DMS79 (cell line): ENCODE measurements at regions not wholly inside any gene's neighbourhood (a gene's known extent, or its start where the extent isn't known, plus 50 kb on each side); places are given as distances from the start of the nearest gene placed in this dataset.

Source experiments
- DNase-seq: peaks from one replicate; lab custom pipeline; 2025; lab: John Stamatoyannopoulos, UW

DNA sequence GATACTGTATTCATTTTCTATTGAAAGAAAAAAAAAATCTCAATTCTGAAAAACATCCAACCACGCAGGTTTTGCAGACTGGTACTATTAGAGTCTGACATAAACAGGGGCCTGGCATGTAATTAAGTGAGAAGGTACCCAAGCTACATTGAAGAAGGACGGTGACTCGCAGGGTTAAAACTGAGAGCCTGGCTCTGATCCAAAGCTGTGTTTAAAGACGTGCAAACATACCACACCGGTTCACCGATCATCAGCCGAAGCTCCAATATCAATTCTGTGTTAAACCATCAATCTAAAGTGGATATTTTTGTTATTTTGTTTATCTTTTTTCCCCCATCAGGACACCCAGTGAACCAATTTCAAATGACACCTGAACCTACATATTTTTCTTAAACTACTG, 108.1 kb upstream of the DIO3 start:
- DNase-seq: no peak

DNA sequence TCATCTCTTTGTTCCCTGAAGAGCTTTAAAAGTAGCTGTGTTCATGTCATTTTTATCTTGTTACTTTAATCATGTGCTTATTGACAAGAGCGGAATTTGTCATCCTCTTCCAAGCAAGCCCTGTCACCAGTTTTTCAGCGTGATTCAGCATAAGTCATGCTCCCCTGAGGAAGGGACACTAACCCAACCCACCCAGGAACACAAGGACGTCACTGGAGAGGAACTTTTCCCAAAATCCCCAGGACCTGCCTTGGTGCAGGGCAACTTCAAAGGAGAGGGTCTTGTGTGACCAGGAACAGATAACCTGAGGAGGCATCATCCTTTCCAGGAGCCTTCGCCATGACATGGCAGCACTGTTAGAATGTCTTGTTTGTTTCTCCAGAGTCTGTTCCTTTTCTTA, 107.1 kb upstream of the DIO3 start:
- DNase-seq: no peak

DNA sequence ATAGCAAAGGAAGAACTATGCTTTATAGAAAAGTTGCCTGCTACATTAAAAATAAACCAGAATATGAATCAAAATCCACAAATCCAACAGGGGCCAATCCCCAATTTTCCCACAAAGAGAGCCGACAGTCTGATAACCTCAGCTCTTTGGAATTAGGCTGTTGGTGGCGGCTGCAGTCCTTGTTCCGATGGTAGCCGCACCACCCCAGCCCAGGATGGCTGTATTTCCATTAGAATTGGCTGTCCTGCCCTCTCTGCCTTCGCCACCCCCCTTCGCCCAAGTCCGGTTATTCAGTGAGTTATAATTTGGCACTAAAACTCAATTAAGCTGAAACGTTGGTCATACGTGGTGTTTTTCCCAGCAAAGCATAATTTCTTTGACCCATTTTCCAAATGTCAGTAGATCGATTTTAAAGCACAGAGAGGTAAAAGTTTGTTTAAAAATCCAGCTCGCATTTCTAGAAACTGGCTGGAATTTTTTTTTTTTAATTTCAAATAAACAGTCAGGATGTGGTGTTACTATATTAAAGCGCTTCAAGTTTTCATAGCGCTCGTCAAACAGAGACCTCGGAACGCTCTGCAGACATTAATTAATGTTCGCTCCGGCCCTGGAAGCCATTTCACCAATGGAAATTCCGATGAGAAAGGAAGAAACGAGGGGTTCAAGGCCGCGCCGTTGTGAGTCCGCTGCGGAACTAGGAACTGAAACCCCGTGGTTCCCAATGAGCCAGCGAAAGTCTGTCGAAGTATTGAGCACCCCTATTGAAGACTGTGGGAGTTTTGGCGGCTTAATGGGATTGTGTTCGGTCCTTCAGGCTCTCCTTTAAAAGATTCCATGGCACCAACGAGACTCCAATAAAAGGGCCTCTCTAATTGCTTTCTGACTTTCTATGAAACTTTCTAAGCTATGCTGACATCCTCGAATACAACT, 104.8 kb upstream of the DIO3 start:
- DNase-seq: no peak

DNA sequence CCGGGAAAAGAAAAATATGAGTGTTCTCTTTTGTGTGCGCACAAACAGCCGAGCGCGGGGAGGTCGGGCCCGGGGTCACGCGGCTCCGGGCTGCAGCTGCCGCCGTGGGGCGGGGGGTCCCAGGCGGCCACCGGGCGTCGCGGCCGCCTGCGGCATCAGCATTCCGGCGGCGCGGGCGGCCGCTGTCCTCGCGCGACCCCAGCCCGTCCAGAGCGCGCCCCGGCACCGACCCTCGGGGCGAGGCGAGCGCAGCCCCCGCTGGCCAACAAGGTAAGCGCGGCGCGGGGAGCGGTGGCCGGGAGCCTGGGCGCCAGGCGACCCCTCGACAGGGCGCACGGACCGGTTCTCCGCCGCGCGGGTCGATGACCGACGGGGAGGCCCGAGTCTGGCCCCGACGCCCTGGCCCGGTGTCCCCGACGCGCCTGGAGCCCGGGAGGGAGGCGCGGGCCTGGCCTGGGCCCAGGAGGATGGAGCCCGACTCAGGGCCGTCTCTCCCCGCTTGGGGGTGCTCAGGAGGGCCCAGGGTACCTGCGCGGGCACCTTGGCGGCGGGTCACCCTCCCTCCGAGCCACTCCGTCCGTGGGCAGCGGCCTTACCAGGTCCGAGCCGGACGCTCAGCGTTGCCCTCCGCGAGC, 103.9 kb upstream of the DIO3 start:
- DNase-seq: no peak

DNA sequence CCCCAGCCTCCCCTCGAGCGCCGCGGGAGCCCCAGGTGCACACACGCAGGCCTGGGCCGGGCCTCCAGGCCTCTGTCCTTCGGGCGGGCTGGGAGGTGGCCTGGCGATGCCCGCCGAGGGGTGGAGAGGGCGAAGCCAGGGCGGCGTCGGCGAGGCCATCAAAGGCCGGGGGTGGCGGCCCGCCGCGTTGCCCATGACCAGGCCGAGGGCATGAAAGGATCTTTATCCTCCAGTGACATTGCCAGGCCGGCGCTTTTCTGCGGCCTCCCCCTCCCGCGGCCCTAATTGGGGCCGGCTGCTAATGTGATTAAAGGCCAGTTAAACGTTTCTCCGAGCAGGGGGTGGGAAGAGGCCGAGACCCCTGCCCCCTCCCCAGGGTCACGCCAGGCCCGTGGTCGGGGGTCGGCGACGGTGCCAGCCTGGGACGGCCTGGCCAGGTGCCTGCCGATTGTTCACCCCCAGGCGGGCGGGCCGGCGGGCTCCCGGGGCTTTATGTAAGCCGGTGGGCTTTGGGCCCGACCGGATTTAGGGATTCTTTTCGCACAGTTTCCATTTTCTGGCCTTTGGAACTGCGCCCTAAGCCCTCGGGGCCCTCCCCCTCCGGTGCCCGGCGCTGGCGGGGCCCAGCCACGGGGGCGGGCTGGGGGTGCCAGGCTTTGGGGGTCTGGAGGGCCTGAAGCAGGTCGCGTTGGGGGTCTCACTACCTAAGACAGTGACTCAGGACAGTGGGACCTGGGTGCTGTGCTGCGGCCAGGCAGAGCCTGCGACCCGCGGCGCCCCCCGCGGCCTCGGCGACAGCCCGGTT, 103.2 kb upstream of the DIO3 start:
- no peak for DNase-seq

DNA sequence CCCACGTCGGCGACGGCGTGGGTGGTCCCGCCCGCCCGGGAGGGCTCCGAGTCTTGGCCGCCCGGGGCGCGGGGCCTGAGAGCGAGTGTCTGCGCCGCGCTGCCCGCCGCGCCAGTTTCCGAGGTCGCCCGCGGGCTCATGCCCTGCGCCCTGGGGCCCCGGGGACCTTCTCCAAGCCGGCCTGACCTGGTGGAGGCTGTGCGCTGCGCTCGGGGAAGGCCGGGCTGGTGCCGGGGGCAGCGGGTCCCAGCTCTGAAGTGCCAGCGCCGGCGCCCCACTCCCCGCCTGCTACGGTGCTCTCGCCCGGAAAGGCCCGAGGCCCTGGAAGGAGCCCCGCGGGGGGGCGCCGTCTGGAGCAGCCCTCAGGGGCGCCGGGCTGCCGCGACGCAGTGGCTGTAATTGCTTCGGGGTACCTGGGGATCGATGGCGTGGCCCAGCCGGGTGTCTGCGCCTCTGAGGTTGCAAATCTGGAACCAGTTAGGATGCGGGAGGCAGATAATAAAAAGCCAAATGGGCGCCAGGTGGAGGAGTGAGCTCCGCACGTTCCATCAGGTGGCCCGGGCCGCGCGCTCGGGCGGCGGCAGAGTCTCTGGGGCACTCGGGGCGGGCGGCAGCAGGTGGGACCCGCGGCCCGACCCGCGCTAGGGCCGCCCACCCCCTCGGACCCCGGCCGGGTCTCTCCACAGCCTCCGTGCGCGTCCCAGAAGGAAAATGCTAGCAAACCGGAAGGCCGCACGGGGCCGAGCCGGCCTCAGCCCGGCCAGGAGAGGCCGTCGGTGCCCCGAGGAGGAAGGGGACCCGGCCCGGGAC, 102.3 kb upstream of the DIO3 start:
- no peak for DNase-seq

DNA sequence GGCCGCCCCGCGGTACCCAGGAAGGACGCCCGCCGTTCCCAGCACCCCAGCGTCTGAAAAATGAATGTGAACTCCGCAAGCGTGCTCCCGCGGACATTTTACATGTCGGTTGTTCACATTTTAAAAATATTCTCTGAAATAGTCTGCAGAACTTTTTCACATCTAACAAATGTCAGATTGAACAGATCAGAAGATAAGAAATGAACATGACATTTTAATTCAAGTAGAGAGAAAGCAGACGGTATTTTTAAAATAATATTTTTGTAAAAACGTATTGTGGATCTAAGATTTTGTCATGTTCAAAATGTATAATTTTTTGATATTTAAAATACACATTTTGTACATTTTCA, 101.8 kb upstream of the DIO3 start:
- DNase-seq: no peak

DNA sequence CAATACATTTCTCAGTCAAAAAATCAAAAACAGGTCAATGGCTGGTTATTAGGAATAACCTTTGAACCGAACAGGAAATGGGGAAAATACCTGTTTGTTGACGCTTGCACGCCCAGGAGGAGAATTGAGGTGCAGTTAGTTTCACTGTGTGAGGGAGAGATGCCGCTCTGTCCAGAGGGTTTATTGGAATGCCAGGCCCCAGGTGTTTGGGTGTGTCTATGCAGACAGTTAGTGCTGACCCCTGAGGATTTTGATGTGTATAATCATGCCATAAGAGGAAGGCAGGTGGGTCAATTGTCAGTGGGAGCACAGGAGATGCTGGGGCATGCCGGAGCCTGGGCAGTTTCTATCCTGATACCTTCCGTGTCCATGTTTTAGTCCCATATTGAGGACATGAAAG, 100.8 kb upstream of the DIO3 start:
- no peak for DNase-seq

DNA sequence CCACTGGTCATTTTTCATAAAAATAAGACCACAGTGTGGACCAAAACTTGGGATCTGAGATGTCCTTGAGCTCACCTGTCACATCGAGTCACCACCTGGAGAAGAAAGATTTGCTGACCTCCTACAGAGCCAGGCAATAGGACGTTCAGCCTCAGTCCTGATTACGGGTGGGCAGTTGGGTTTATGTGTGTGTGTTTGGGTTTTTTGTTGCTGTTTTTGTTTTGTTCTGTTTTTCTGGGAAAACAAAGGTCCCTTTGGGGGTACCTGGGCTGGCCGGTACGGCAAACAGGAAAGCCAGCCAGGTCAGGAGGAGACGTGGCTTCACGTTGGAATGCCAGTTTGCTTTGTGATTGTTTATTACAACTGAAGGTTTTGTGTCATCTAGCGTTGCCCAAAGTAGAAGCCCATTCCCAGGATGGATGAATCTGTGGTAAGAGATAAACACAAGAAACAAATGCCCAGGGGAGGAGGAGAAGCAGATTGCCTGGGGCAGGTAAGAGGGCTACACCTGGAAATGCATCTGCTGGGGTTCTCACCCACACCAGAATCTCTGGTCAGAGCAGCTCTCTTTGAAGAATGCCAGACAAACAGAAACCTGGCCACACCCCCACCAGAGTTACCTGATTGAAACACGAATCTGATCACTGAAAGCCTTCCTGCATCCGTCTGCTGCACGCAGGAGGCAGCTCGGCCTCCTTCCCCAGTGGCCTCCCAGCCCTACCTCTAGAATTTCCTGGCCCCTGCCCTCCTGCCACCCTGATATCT, 100.1 kb upstream of the DIO3 start:
- no peak for DNase-seq

DNA sequence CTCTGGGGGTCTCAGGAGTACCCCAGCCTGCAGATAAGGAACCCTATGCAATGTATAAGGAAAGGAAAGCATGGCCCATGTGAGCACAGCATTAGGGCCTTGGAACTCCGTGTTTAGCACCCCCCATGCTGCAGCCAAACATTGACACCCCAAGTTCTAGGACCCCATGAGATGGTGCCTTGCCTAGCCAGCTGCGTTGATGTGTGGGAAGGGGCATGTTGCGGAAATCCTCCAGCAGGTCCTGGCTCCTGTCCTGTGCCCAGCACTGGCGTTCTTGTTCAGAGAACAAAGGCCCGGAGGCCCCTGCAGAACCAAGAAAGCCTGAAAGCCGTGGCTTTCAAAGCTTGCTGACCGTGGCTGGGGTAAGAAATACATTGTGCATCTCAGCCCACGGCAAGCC, 99.4 kb upstream of the DIO3 start:
- DNase-seq: no peak

DNA sequence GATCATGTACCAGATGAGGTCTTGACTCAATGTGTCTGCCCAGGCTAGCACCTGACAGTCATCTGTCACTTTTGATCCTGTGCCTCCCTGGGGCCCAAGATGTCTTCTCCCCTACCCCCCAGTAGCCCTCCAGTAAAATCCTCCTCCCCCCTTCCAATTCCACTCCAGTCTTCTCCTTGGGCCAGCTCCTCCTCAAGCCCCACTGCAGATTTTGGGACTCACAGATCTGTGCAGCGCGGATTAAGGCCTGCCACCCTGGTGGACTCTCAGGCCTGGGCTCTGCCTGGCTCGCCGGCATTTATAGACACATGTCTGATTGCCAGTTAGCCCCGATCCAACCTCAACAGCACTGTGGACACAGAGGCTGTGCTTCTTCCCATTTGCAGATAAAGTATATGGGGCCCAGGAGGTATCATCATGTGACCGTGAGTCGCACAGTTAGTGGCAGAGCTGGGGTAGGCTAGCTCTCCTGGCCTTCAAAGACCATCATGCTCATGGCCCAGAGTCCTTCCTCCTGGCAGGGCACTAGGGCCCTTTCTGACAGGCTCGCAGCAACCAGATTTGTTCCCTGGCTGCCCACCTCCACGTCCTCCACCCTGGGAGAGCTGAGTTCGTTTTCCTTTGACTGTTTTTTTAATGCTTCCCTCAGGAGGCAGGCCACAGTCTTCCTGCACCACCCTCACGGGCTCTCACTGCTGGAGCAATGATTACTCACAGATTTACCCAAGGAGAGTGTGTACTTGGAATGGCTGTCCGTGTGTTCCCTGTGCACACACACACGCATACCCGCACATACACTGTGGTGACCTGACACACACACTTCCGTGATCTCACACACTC, 98.3 kb upstream of the DIO3 start:
- no peak for DNase-seq

DNA sequence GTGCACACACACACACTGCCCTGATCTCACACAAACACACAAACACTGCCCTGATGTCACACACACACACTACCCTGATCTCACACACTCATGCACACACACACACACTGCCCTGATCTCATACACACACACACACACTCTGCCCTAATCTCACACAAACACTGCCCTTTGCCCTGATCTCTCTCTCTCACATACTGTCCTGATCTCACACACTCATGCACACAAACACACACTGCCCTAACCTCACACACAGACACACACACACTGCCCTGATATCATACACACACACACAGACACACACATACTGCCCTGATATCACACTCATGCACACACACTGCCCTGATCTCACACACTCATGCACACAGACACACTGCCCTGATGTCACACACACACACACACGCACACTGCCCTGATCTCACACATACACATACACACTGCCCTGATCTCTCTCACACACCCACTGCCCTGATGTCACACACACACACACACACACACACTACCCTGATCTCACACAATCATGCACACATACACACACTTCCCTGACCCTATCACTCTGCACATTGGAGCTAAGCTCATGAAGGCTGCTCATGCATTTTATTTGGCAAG, 97.6 kb upstream of the DIO3 start:
- no peak for DNase-seq

DNA sequence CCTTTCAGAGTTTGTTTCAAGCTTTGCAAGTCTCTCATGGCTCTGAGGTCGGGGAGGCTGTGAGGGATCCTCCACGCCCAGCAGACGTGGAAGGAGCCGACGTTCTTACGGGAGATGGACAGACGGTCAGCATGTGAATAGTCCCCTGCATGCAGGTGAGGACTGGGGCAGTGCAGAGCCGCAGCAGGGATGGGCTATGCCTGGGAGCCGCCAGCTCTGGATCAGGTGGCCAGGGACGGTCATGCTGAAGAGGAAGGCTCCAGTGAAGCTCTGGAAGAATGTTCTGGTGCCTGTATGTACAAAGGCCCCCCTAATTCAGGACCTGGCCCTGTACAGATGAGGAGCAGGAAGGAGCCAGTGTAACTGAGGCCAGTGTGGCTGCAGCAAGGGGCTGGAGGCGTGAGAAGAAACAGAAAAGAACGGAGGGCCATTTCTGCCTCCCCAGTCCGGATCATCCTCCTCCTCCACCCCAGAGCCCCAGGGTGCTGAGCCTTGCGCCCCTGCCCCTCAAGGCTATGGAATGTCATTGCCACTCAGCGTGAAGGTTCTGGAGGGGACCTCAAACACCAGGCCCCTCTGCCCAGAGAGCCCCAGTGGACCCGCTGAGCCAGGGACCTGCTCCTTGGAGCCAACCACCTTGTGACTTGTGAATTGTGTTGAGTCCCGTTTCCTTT, 96.8 kb upstream of the DIO3 start:
- no peak for DNase-seq

DNA sequence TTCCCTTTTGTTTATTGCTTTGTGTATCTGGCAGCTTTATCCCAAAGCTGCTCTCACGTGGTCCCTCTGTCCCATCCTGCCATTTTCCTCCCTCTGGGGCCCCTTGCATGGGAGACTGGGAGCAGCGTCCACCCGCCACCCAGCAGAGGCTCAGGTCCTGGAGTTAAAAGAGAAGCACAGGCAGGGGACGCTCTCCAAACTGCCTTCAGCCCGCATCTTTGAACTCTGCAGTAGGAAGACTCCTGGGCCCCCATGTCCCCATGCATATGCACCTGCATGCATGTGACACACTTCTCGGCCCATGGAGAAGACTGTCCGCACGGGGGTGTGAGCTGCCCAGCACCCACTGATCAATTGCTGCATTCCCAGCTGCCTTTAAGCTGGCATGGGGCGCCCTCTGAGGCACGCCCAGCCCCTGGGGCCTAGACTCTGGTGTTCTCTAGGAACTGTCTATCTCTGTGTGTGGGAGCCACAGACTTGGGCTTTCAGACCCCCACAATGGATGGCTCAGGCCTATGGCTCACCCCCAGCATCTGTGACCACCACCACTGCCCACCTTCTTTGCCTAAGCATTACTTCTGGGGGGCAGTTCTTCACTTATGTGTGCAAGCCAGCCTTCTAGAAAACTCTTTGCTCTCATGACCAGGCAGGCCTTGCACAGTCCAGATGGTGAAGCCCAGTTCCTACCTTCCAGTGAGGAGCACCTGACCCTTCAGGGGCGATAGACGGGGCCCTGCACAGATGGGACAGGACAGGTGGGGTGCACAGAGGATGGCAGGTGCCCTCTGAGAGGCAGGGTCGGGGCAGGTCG, 96.1 kb upstream of the DIO3 start:
- DNase-seq: no peak

DNA sequence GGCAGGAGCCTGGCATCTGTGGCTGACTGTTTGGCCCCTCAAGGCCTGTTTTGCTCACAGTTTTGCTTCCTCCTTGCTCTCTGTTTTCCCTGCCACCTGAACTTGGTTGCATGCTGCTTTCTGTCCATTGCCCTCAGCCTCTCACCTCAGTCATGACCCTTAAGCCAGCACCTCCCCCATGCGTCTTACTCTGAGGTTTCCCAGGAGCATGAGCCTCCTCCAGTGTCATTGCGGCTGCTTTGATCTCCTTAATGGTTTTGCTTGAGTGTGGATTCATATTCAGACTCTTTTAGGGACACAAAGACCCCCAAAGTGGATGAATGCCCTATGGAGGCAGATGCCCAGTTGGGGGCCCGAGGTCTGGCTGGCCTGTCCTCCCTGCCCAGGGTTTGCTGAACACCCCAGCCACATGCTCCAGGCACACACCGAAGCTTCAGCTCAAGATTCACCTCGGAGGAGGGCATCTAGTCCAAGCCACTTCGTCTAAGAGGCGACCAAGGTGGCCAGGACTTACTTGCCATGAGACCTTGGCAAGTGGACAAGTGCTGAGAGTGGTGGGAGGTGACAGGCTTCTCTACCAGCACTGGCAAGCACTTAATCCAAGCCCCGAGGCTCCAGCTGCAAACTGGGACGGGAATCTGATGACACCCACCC, 95.4 kb upstream of the DIO3 start:
- no peak for DNase-seq

DNA sequence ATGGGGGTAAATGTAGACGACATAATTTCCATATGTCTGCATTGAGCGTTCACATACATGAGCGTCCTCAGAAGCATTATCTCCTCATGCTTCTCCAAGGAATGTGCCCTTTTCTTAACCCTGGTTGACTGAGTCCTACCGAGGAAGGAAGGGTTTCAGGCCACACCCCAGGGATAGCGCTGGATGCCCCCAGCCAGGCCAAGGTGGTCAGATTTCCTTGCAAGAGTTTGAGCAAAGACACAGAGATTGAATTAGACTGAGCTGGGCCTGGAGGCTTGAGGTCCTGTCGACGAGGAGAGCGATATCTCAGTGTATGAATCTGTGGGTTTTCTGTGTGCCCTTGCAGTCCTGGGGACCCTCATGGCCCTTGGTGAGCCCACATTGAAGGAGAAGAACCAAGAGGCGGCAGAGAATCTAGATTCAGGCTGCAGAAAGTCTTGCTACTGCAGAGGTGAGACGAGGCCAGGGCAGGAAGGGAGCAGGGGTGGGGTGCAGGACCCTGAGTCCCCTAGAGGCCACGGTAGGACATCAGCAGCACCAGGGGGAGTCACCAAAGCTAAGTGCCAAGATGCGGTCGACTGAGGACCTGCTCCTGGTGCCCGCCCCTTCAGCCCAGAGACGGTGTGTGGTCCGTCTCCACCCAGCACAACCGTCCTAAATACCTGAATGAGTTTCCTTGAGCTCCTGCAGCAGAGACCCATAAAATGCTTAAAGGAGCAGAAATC, 94.7 kb upstream of the DIO3 start:
- DNase-seq: no peak

DNA sequence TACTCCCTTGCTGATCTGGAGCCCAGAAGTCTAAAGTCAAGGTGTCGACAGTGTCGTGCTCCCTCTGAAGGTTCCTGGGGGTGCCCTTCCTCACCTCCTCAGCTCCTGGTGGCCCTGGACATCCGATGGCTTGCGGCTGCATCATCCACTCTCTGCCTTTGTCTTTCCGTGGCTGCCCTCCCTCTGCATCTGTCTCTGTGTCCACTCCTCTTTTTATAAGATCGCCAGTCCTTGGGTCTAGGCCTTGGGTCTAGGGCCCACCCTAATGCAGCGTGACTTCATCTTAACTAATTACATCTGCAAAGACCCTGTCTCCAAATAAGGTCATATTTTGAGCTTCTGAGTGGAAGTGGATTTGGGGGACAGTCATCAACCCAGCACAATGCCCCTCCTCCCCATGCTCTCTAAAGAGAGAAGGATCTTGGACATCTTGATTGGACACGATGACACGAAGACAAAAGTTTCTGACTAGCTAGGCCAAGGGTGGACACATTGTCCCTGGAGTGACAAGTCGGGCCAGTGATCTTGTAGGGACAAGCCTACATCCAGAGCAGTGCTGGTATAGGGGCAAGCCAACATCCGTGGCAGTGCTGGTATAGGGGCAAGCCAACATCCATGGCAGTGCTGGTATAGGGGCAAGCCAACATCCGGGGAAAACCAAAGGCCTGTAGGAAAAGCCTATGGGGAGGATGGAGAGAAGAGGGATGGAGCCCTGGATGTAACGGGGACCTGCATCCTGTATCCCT, 93.9 kb upstream of the DIO3 start:
- DNase-seq: no peak
